BE2C (cell line): ENCODE measurements at regions not wholly inside any gene's neighbourhood (a gene's known extent, or its start where the extent isn't known, plus 50 kb on each side); places are given as distances from the start of the nearest gene placed in this dataset.
A peak's percentile ranks its signal among the peaks of the same experiment; 100 is the strongest.
"Not testable (repeated sequence)": the region's sequence is repeated elsewhere in the genome, so short reads cannot be mapped to it uniquely, and the experiment has no call there.

Source experiments
- DNase-seq: peaks from one replicate; pipeline ENCODE4 v3.0.0-alpha.2; 2020
- H3K27me3 ChIP-seq: fragments of 250-450 bp; sonication (Bioruptor Pico); 2 replicates; pipeline ENCODE4 v1.5.1; 2020; ENCODE audit warnings: mild to moderate bottlenecking
- H3K36me3 ChIP-seq: fragments of 250-450 bp; sonication (Bioruptor Pico); 2 replicates; pipeline ENCODE4 v1.5.1; 2020; ENCODE audit warnings: mild to moderate bottlenecking
- H3K4me1 ChIP-seq: fragments of 250-450 bp; sonication (Bioruptor Pico); 2 replicates; pipeline ENCODE4 v1.5.1; 2020
- H3K4me3 ChIP-seq: 2 replicates; pipeline ENCODE4 v1.5.1; 2011; ENCODE audit warnings: low read depth, low read length
- H3K9me3 ChIP-seq: fragments of 250-450 bp; sonication (Bioruptor Pico); 2 replicates; pipeline ENCODE4 v1.5.1; 2020
- TF ChIP-seq, protein P1 (sequence below): IDR thresholded peaks from 2 replicates; pipeline ENCODE4 v1.5.1; 2012; ENCODE audit warnings: mild to moderate bottlenecking, low read depth, low read length

DNA sequence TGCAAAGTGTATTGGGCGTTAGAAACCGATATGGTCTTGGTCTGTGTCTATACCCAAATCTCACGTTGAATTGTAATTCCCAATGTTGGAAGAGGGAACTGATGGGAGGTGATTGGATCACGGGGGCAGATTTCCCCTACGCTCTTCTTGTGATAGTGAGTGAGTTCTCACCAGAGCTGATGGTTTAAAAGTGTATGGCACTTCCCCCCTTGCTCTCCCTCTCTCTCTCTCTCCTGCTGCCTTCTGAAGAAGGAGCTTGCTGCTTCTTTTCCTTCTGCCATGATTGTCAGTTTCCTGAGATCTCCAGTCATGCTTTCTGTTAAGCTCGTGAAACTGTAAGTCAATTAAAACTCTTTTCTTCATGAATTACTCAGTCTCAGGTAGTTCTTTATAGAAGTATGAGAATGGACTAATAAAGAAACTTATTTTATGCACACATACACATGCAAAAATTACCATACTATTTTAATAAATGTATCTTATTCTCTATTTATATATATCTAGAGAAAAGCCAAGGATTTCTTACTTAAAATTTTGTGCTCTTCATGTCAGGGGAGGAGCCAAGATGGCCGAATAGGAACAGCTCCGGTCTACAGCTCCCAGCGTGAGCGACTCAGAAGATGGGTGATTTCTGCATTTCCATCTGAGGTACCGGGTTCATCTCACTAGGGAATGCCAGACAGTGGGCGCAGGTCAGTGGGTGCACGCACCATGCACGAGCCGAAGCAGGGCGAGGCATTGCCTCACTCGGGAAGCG lies 1891.0 kb upstream of the FLRT2 start:
- H3K36me3 ChIP-seq, result no peaks in the 10 kb centered on the region
- TF ChIP-seq, protein P1, sequence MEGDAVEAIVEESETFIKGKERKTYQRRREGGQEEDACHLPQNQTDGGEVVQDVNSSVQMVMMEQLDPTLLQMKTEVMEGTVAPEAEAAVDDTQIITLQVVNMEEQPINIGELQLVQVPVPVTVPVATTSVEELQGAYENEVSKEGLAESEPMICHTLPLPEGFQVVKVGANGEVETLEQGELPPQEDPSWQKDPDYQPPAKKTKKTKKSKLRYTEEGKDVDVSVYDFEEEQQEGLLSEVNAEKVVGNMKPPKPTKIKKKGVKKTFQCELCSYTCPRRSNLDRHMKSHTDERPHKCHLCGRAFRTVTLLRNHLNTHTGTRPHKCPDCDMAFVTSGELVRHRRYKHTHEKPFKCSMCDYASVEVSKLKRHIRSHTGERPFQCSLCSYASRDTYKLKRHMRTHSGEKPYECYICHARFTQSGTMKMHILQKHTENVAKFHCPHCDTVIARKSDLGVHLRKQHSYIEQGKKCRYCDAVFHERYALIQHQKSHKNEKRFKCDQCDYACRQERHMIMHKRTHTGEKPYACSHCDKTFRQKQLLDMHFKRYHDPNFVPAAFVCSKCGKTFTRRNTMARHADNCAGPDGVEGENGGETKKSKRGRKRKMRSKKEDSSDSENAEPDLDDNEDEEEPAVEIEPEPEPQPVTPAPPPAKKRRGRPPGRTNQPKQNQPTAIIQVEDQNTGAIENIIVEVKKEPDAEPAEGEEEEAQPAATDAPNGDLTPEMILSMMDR, result no peak
- no peak for DNase-seq
- peak overlapping the region; percentile 41 for H3K4me3 ChIP-seq
- no peaks in the 10 kb centered on the region for H3K4me1 ChIP-seq
- H3K27me3 ChIP-seq, result no peaks in the 10 kb centered on the region
- no peaks in the 10 kb centered on the region; the same call in 1 of the 2 replicates for H3K9me3 ChIP-seq

DNA sequence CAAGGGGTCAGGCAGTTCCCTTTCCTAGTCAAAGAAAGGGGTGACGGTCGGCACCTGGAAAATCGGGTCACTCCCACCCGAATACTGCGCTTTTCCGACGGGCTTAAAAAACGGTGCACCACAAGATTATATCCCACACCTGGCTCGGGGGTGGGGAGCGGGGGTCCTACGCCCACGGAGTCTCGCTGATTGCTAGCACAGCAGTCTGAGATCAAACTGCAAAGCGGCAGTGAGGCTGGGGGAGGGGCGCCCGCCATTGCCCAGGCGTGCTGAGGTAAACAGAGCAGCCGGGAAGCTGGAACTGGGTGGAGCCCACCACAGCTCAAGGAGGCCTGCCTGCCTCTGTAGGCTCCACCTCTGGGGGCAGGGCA lies 1890.5 kb upstream of the FLRT2 start:
- DNase-seq, result peak; percentile 79
- not testable (repeated sequence) for H3K36me3 ChIP-seq, H3K27me3 ChIP-seq, H3K9me3 ChIP-seq, H3K4me1 ChIP-seq
- peak overlapping the region; percentile 41 for H3K4me3 ChIP-seq

DNA sequence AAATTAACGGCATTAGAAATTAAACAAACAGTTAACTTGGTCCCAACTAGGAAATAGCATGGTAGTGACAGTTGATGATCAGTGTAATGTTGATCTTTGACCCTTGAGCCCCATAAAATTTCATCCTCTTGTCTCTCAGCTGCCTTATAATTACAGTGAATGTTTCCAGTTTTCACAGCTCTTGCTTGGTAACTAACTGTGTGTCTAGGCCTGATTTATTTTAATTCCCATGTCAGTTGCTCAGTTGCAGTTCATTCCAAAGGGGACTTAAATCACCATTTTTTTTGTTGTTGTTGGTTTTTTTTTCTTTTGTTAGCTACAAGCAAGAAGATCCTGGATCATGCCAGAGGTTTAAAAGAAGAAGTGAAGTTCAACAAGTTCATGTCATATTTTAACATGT lies 1883.7 kb upstream of the FLRT2 start:
- Histone ChIP-seq H3K27me3 (no peaks in the 10 kb centered on the region), H3K4me3 (no peak overlapping the region), H3K4me1 (no peaks in the 10 kb centered on the region), H3K36me3 (no peaks in the 10 kb centered on the region), H3K9me3 (no peaks in the 10 kb centered on the region)
- TF ChIP-seq, protein P1, result no peak
- DNase-seq, result no peak

DNA sequence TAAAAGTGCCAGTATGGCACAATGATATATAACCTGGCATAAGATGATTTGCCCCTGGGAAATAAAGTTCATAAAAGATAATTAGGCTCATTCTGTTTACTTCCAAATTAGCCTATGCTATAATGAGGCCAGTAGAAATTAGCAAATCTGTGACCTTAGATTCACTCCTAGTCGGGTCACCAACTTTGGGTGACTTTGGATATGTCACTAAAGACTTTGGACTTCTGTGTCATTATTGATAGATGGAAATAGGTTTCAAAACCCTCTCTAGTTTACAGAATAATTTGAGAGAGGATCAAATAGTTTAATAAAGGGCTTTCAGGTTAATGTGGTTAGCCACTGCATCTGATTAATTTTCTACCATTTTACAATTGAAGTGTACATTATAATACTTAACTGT lies 1869.3 kb upstream of the FLRT2 start:
- Histone ChIP-seq H3K4me3 (no peak overlapping the region), H3K27me3 (no peaks in the 10 kb centered on the region), H3K36me3 (no peaks in the 10 kb centered on the region), H3K4me1 (no peaks in the 10 kb centered on the region), H3K9me3 (no peaks in the 10 kb centered on the region)
- TF ChIP-seq, protein P1, result no peak
- DNase-seq, result no peak

DNA sequence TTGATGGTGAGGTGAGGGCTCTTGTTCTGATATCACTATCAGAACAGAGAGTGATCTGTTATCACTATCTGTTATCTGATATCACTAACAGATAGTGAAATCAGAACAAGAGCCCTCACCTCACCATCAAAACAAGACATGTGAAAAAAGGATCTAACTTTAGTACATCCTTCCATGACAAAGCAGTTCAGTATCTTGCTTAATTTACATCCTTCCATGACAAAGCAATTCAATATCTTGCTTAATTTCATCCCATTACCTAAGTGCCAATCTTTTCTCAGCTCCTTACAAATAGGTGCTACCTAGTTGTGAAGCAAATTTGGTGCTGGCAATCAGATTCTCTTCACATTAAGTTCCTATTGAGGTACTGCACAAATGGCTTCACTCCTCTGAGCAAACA lies 1865.6 kb upstream of the FLRT2 start:
- DNase-seq, result no peak
- TF ChIP-seq, protein P1, result no peak
- H3K36me3 ChIP-seq, result no peaks in the 10 kb centered on the region
- no peak overlapping the region for H3K4me3 ChIP-seq
- H3K27me3 ChIP-seq, result no peaks in the 10 kb centered on the region
- H3K9me3 ChIP-seq, result no peaks in the 10 kb centered on the region
- H3K4me1 ChIP-seq, result no peaks in the 10 kb centered on the region

DNA sequence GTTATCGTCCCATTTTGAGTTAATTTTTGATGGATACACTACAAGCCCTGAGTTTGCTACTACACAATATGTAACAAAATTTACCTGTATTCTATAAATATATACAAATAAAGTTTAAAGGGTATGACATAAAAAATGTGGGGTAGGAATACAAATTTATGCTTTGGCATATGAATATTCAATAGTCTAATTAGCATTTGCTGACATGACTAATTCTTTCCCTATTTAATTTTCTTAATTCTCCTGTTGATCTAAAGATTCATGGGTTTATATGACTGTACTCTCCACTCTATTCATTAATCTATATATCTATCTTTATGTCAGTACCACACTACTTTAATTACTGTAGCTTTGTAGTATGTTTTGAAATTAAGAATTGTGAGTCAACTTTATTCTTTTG lies 1840.7 kb upstream of the FLRT2 start:
- Histone ChIP-seq H3K27me3 (no peaks in the 10 kb centered on the region), H3K36me3 (no peaks in the 10 kb centered on the region), H3K9me3 (no peaks in the 10 kb centered on the region), H3K4me1 (no peaks in the 10 kb centered on the region), H3K4me3 (no peak overlapping the region)
- no peak for DNase-seq
- TF ChIP-seq, protein P1, result no peak
